ENCODE measurements at regions not wholly inside any gene's neighbourhood (a gene's known extent, or its start where the extent isn't known, plus 50 kb on each side); places are given as distances from the start of the nearest gene placed in this dataset.

DNA sequence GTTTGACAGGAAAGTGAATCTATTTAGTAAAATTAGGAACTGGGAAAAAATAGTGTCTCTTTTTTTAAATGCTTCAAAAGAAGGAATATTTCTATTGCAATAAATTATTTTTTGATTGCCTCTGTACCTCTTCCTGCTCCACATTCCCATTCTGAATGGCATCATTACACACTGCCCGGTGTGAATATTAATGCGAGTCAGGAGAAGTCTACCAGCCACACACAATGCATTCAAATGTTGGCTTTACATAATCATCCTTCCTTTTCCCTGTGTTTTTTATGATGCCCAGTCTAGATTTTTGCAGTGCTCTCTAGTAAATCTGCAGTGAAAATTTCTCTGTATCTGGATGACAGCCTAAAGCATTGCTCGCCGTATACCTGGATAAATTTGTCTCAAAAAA is 118.9 kb downstream of the SAMD5 start:
- TF ChIP-seq, protein P1, sequence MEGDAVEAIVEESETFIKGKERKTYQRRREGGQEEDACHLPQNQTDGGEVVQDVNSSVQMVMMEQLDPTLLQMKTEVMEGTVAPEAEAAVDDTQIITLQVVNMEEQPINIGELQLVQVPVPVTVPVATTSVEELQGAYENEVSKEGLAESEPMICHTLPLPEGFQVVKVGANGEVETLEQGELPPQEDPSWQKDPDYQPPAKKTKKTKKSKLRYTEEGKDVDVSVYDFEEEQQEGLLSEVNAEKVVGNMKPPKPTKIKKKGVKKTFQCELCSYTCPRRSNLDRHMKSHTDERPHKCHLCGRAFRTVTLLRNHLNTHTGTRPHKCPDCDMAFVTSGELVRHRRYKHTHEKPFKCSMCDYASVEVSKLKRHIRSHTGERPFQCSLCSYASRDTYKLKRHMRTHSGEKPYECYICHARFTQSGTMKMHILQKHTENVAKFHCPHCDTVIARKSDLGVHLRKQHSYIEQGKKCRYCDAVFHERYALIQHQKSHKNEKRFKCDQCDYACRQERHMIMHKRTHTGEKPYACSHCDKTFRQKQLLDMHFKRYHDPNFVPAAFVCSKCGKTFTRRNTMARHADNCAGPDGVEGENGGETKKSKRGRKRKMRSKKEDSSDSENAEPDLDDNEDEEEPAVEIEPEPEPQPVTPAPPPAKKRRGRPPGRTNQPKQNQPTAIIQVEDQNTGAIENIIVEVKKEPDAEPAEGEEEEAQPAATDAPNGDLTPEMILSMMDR (IDR thresholded peaks at IDR 0.05; ENCODE audit: borderline replicate concordance, extremely low read depth, insufficient read depth), result no peak
- H3K27me3 ChIP-seq (ENCODE audit: control insufficient read depth, insufficient read depth, low read length), result no peaks in the 10 kb centered on the region
- FAIRE-seq, result no peak
- no peak overlapping the region for H3K27ac ChIP-seq (ENCODE audit: low read depth in 2 of 2, low read length in 2 of 2)
- no peak overlapping the region for H3K4me3 ChIP-seq (ENCODE audit: low read length in 3 of 3)
- no peaks in the 10 kb centered on the region for H3K4me1 ChIP-seq (ENCODE audit: control insufficient read depth in 2 of 3, insufficient read depth in 2 of 3, low read depth in 1 of 3, low read length in 3 of 3)
- H3K9ac ChIP-seq (ENCODE audit: low read length in 3 of 3), result no peak overlapping the region
- no peak for DNase-seq
- intact Hi-C loops (cut with DNase I), result no loop called here
- H3K9me3 ChIP-seq (ENCODE audit: control insufficient read depth in 2 of 3, insufficient read depth in 1 of 3, low read length in 3 of 3), result no peaks in the 10 kb centered on the region
- H3K36me3 ChIP-seq (ENCODE audit: control insufficient read depth in 2 of 3, insufficient read depth in 3 of 3, low read length in 3 of 3), result no peaks in the 10 kb centered on the region

DNA sequence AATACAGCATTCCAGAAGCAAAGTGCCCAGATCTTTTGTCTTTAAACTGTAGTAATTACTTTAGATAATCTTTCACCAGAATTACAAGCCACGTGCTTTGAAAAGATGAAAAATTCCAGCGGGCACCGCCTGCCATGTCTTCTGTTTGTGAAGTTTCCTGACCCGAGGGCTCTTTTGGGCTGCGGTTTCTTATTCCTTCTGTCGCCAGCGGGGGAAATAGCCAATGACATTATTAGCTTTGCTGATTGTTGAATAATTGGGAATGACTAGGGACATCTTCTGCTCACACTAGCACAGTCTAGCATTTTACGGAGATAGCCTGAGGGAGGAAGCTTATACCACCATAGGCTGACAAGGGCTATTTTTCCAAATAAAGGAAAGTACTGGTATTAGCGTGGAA is 124.7 kb downstream of the SAMD5 start:
- intact Hi-C loops (cut with DNase I), result no loop called here
- Histone ChIP-seq H3K4me3 (ENCODE audit: low read length in 3 of 3) (no peak overlapping the region), H3K4me1 (ENCODE audit: control insufficient read depth in 2 of 3, insufficient read depth in 2 of 3, low read depth in 1 of 3, low read length in 3 of 3) (no peaks in the 10 kb centered on the region), H3K27me3 (ENCODE audit: control insufficient read depth, insufficient read depth, low read length) (no peaks in the 10 kb centered on the region), H3K9ac (ENCODE audit: low read length in 3 of 3) (no peak overlapping the region), H3K9me3 (ENCODE audit: control insufficient read depth in 2 of 3, insufficient read depth in 1 of 3, low read length in 3 of 3) (peaks cover 0 to 6% (median 0%) of the 10 kb centered on the region in 3 donors), H3K36me3 (ENCODE audit: control insufficient read depth in 2 of 3, insufficient read depth in 3 of 3, low read length in 3 of 3) (no peaks in the 10 kb centered on the region), H3K27ac (ENCODE audit: low read depth in 2 of 2, low read length in 2 of 2) (no peak overlapping the region)
- FAIRE-seq, result no peak
- DNase-seq, result no peak
- TF ChIP-seq, protein P1 (IDR thresholded peaks at IDR 0.05; ENCODE audit: borderline replicate concordance, extremely low read depth, insufficient read depth), result no peak

DNA sequence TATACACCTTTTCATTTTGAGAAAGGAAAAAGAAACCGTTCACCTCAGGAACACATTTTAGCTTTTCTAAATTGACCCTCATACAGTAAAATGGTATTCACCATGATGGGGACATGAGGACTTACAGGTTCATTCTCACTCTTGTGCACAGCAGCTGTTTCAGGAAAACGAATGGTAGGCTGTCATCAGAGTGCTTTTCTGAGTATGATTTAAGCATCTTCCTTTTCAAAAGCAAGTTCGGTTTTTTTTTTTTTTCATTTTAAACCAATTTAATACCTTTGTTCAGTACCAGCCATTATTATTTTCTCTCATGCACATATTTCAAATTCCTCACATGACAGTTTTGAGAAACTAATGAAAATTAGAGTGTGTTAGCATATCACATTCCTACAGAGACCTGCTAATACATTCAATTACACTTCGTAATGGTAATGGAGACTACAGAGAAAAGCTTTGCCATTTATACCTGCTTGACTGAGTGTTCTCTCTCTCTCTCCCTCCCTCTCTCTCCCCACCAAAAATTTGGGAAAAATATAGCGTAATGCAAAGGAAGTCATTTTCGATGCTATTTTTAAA is 129.2 kb downstream of the SAMD5 start:
- H3K9ac ChIP-seq (ENCODE audit: low read length in 3 of 3), result no peak overlapping the region
- peaks cover 0 to 6% (median 0%) of the 10 kb centered on the region in 3 donors for H3K9me3 ChIP-seq (ENCODE audit: control insufficient read depth in 2 of 3, insufficient read depth in 1 of 3, low read length in 3 of 3)
- no peak overlapping the region for H3K4me3 ChIP-seq (ENCODE audit: low read length in 3 of 3)
- intact Hi-C loops (cut with DNase I), result no loop called here
- TF ChIP-seq, protein P1 (IDR thresholded peaks at IDR 0.05; ENCODE audit: borderline replicate concordance, extremely low read depth, insufficient read depth), result no peak
- H3K27me3 ChIP-seq (ENCODE audit: control insufficient read depth, insufficient read depth, low read length), result no peaks in the 10 kb centered on the region
- no peak for FAIRE-seq
- no peaks in the 10 kb centered on the region for H3K4me1 ChIP-seq (ENCODE audit: control insufficient read depth in 2 of 3, insufficient read depth in 2 of 3, low read depth in 1 of 3, low read length in 3 of 3)
- H3K27ac ChIP-seq (ENCODE audit: low read depth in 2 of 2, low read length in 2 of 2), result no peak overlapping the region
- H3K36me3 ChIP-seq (ENCODE audit: control insufficient read depth in 2 of 3, insufficient read depth in 3 of 3, low read length in 3 of 3), result no peaks in the 10 kb centered on the region
- DNase-seq, result no peak

GRCh38 chr6:147639279-147639678 is 130.8 kb downstream of the SAMD5 start:
- Histone ChIP-seq H3K9me3 (ENCODE audit: control insufficient read depth in 2 of 3, insufficient read depth in 1 of 3, low read length in 3 of 3) (peaks cover 0 to 6% (median 0%) of the 10 kb centered on the region in 3 donors), H3K27ac (ENCODE audit: low read depth in 2 of 2, low read length in 2 of 2) (no peak overlapping the region), H3K4me1 (ENCODE audit: control insufficient read depth in 2 of 3, insufficient read depth in 2 of 3, low read depth in 1 of 3, low read length in 3 of 3) (no peaks in the 10 kb centered on the region), H3K36me3 (ENCODE audit: control insufficient read depth in 2 of 3, insufficient read depth in 3 of 3, low read length in 3 of 3) (no peaks in the 10 kb centered on the region), H3K4me3 (ENCODE audit: low read length in 3 of 3) (no peak overlapping the region), H3K27me3 (ENCODE audit: control insufficient read depth, insufficient read depth, low read length) (no peaks in the 10 kb centered on the region), H3K9ac (ENCODE audit: low read length in 3 of 3) (no peak overlapping the region)
- DNase-seq (no peak), FAIRE-seq (no peak)
- intact Hi-C loops (cut with DNase I), result no loop called here
- TF ChIP-seq, protein P1 (IDR thresholded peaks at IDR 0.05; ENCODE audit: borderline replicate concordance, extremely low read depth, insufficient read depth), result no peak

Measured in kidney (tissue), 13 donors.